KBM-7 (cell line): ENCODE measurements at regions not wholly inside any gene's neighbourhood (a gene's known extent, or its start where the extent isn't known, plus 50 kb on each side); places are given as distances from the start of the nearest gene placed in this dataset.
"Not testable (repeated sequence)": the region's sequence is repeated elsewhere in the genome, so short reads cannot be mapped to it uniquely, and the experiment has no call there.

Experiments used
- DNase-seq: peaks from one replicate; pipeline ENCODE4 v3.0.0-alpha.2; 2015
- in situ Hi-C: fragments of 300-500 bp; cut with MboI; formaldehyde crosslinking; loops from 2 replicates; pipeline ENCODE4 v1.14.3; 2020; ENCODE audit warnings: low sequenced_read_pairs, low pct_unique_long_range_greater_than_20kb, mixed read lengths

GRCh38 chr20:26160916-26161315 lies 464.3 kb upstream of the ZNF337 start:
- DNase-seq, in situ Hi-C loops: not testable (repeated sequence)

DNA sequence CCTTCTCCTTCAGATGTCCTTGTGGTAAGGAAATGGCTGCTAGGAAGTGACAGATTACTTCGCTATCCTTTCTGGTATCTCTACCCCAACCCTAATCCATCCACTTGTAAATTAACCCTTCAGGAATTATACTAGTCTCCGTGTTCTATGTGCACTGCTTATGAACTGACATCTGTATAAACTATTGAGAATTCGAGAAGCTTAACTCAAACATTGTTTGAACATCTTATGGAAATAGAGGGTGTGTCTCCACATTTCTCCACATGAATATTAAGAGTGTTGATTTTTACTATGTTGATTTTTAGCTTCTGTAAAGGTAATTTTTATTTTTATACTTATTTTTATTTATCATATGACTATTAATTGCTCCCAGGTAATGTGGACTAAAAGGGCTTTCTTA lies 457.6 kb upstream of the ZNF337 start:
- no peak for DNase-seq
- in situ Hi-C loops, result no loop called here

DNA sequence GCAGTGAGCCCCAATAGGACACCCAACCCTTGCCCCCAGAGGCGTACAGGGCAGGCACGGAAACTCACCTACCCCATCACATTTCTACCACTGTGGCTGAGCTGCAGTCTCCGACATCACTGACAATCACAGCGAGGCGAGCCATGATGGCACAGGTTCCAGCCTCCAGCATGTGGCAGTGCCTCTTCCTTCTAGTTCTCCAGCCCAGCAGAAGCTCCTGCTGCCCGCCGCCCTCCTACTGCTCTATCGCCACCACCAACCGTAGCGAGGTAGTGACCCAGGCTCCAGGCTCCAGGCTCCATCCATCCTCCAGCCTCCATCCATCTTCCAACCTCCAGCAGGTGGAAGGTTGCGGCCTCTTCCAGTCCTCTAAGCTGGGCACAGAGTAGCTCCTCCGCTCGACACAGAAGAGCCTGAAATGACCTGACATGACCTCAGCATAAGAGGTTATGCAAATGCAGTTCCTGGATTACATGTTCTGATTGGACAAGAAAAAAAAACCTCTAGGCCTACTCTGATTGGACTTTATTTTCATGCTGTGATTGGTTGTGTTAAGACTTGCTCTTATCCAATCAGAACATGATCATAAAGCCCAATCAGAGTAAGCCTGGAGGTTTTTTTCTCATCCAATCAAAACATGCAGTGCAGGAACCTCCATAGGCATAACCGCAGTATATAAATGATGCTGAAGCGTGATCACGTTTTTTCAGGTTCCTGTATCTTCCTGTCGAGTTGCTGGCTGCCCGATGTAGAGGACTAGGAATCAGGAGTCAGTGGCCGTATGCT lies 438.9 kb upstream of the ZNF337 start:
- DNase-seq, result no peak
- in situ Hi-C loops, result no loop called here

DNA sequence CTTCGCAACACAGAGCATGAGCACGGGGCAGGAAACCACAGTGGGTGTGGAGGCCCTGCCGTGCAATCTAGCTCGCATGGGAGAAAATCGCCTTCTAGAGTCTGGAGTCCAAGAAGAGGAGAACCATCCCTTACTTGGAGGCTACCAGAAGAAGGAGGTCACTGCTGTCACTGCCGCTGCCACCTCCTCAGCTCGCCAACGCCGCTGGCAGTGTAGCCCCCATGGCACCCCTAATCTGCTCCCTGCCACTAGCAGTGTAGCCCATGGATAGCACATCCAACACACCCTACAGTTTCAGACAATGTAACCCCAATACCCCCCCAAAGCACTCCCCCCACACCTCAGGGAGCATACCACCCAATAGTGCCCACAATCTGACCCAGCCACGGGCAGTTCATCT lies 438.0 kb upstream of the ZNF337 start:
- DNase-seq, result no peak
- in situ Hi-C loops, result no loop called here

- in situ Hi-C loops, DNase-seq: not testable (repeated sequence)
These were observed 437.1 kb upstream of the ZNF337 start for GRCh38 chr20:26133794-26134193.

DNA sequence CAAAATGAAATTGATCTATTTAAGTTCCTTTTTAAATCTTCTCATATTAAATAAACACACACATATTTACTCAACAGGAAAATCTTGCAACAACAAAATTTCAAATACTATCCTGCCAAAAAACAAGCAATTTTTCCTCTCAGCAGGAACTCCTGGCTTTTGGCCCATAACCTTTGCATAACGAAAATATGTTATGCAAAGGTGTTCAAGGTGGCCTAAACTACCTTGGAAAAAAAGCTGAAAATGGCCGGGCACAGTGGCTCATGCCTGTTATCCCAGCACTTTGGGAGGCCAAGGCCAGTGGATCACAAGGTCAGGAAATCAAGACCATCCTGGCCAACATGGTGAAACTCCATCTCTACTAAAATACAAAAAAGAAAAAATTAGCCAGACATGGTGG lies 424.3 kb upstream of the ZNF337 start:
- in situ Hi-C loops, DNase-seq: not testable (repeated sequence)

DNA sequence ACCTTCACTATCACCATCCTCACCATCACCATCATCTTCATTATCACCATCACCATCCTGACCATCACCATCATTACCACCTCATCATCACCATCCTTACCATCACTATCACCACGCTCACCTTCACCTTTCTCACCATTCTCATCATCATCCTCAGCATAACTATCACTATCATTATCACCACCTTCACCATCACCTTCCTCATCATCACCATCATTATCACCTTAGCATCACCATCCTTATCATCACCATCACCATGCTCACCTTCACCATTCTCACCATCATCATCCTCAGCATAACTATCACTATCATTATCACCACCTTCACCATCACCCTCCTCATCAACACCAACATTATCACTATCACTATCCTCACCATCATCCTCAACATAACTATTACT lies 397.8 kb upstream of the ZNF337 start:
- in situ Hi-C loops, DNase-seq: not testable (repeated sequence)

DNA sequence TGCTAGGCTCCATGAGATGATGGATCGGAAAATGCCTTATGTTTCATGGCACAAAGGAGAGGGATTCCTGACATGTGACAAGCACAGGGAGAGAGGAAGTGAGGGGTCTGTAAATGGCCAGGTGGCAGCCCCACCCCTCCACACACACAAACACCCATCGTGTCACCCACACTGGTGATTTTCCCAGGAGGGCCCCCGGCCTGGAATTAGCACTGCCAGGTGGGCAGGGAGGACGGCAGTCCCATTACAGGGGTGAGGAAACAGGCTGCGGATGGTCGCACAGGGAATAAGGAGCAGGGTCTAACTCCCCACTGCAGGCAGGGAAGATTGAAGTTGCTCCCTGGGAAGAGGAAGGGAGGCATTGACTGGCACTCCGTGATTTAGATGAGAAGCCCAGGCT lies 395.3 kb upstream of the ZNF337 start:
- in situ Hi-C loops, result not testable (repeated sequence)

DNA sequence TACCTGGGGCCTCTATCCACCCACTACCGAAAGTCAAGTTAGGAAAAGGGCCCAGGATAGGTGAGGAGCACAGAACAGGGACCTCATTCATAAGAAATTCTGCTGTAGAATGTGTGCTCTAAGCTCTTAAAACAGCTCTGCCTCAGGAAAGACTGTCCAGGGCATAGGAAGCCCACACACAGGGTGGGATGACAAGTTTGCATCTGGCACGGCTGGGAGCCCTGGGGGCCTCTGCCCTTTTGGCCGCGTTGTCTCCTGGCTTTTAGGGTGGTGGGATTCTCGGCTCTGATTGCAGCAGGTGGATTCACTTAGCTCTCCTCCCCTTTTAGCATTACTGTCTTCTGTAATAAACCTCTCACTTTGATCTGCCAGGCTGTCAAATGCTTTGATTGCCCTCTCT lies 389.5 kb upstream of the ZNF337 start:
- DNase-seq, in situ Hi-C loops: not testable (repeated sequence)

More for the DNA sequence above, 395.3 kb upstream of the ZNF337 start:
- not testable (repeated sequence) for DNase-seq

- in situ Hi-C loops, DNase-seq: not testable (repeated sequence)
These were observed 377.3 kb upstream of the ZNF337 start for GRCh38 chr20:26073972-26074371.

DNA sequence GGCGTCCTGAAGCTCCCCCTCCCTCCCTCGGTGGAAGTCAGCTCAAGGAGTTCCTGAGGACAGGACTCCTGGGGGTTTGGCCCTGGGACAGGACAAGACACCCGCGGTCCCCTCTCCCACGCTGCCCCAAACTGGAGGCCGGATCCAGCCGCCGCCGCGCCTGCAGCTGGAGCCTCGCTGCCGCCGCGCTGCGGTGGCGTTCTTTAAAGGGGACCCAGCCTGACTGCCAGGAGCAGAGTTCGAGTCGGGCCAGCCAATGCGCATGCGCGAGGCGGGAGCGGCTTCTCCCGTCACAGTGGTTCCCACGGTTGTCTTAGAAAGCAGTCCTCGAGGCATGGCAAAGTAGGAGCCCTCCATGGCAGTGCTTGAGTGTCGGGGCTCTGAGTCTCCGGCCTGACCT lies 362.7 kb upstream of the ZNF337 start:
- DNase-seq, in situ Hi-C loops: not testable (repeated sequence)

GRCh38 chr20:26058446-26058845 lies 361.8 kb upstream of the ZNF337 start:
- DNase-seq, in situ Hi-C loops: not testable (repeated sequence)

DNA sequence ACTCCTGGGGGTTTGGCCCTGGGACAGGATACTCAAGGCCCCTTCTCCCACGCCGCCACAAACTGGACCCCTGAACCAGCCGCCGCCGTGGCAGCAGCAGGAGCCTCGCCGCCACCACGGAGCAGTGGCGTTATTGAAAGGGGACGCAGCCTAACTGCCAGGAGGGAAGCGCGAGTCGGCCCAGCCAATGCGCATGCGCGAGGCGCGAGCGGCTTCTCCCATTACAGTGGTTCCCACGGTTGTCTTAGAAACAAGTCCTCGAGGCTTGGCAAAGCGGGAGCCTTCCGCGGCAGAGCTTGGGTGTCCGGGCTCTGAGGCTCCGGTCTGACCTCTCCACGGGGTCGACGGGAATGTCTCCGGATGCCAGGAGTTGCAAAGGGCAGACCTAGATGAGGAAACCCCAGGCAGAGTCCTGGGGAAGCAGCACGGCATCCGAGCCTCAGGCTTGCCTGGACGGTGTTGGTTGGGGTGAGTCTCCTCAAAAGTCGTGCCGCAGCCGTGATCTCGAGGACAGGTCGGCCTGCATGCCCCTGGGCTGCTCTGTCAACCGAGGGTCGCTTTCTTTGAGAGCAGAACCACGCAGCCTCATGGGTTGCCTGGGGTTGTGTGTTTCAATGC lies 360.6 kb upstream of the ZNF337 start:
- in situ Hi-C loops, DNase-seq: not testable (repeated sequence)

GRCh38 chr20:26025792-26026191 lies 329.1 kb upstream of the ZNF337 start:
- DNase-seq, in situ Hi-C loops: not testable (repeated sequence)

- in situ Hi-C loops, DNase-seq: not testable (repeated sequence)
These were observed 314.3 kb upstream of the ZNF337 start for GRCh38 chr20:26010942-26011276.

DNA sequence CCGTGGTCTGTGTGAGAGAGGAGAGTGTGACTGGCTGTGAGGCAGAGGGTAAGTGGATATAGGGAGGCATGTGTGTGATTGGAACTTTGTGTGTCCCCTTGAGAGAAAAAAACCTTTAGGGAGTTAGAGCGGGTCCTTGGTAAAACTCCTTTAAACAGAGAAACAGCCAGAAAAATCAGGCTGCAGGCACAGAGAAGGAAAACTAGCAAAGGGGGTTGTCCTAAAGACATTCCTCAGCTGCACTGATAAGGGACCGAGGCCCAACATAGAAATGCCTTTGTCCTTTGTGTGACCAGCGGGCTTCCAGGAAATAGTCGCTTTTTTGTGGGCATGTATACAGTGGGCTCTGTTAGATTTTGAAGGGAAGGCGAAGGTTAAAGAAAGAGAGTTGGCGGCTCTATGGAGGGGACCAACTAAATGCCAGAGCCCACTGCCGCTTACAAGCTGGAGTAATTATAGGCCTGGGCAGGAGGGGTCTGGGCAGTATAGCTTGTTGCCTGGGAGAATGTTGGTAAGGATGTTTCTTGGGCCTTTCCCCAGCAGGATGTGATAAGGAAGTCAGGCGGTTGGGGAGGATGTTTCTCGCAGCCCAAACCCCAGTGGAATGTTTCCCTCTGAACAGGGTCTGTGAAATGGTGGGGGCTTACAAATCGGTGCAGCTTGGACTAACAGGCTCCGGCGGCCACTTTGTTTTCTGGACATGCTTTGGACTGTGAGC lies 313.7 kb upstream of the ZNF337 start:
- peak; percentile 20 for DNase-seq
- in situ Hi-C loops, result not testable (repeated sequence)

- in situ Hi-C loops, result not testable (repeated sequence)
- DNase-seq, result peak; percentile 88
These were observed 313.0 kb upstream of the ZNF337 start for GRCh38 chr20:26009402-26010223.

DNA sequence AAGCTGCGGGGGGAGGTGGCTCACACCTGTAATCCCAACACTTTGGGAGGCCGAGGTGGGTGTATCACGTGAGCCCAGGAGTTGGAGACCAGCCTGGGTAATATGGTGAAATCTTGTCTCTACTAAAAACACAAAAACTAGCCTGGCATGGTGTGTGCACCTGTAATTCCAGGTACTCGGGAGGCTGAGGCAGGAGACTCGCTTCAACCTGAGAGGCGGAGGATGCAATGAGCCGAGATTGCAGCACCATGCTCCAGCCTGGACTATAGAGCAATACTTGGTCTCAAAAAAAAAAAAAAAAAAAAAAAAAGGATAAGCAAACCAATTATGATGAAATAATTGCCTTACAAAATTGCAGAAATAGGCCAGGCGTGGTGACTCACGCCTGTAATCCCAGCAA lies 311.4 kb upstream of the ZNF337 start:
- DNase-seq, in situ Hi-C loops: not testable (repeated sequence)

DNA sequence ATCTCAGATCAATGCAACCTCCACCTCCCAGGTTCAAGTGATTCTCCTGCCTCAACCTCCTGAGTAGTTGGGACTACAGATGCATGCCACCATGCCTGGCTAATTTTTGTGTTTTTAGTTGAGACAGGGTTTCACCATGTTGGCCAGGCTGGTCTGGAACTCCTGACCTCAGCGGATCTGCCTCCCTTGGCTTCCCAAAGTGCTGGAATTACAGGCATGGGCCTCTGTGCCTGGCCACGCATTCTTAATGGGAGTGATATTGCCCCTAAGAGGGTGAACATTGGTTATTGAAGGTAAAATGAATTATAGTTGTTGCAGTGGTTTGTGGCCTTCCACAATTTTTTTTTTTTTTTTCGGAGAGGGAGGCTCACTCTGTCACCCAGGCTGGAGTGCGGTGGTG lies 309.5 kb upstream of the ZNF337 start:
- in situ Hi-C loops, DNase-seq: not testable (repeated sequence)
